GM18519 (cell line): ENCODE measurements at regions not wholly inside any gene's neighbourhood (a gene's known extent, or its start where the extent isn't known, plus 50 kb on each side); places are given as distances from the start of the nearest gene placed in this dataset.

Experiments used
- ATAC-seq: cut with Tn5 transposase; IDR thresholded peaks from one replicate; pipeline ENCODE4 v1.9.1; 2021; ENCODE audit warnings: mild to moderate bottlenecking, moderate library complexity; ENCODE audit not compliant: unreplicated experiment, low FRiP score

DNA sequence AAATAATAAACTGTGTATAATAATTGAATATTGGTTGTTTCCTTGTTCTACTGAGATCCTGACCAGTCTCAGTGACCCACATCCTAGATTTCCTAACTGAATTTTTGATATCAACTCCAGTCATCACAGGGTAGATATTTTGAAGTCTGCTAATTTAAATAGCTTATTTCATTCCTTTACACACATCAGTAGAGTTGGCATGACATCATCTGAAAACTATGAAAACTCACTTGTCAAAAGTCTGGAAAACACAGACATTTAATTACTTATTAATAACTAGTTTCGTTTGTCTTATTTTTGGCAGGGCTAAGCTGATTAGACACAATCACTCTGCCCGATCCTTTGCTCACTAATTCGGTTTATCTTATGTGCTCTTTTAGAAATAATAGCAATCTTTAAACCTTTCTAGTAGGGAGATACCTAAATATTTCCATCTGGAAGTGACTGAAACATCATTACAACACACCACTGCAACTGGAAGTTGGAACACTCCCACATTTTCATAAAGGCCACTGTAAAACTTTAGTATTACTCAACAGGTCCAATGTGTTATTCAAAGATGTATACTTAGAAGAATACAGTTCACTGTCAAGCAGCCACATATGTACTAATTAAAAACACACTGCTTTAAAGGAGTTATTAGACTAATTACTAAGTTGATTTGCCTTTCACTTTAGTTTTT, 198.4 kb upstream of the ZNF717 start:
- no peak for ATAC-seq

DNA sequence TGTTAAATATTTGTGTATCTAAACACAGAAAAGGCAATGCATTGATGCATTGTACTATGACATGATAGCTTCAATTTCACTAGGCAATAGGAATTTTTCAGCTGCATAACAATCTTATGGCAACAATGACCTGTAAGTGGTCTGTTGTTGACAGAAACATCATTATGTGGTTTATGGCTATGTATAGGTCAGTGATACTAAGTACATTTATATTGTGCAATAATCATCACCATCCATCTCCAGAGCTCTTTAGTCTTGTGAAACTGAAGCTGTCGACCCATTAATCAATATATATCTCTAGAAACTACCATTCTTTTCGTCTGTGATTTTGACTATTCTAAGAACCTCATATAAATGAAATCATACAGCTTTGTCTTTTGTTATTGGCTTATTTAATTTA, 200.1 kb upstream of the ZNF717 start:
- ATAC-seq: no peak

- no peak for ATAC-seq
Observed at GRCh38 chr3:76010252-76010651, 224.9 kb upstream of the ZNF717 start.

GRCh38 chr3:76011121-76011520, 225.8 kb upstream of the ZNF717 start:
- no peak for ATAC-seq

DNA sequence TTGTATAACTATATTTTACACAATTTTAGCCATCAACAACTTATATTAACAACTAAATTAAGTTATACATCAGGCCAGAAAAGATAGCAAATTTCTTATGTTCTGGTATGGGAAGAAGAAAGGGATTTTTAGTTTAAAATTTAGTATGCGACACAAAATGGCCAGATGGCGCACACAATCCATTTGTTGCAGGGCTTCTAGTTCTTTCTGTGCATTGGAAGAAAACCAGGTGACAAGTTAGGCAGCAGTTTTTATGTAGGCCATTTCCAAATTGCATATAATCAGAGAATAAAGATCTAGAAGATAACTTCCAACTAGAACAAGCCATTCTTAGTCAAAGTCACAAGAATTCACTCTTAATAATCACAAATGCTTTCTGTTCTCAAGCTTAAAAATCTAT, 230.1 kb upstream of the ZNF717 start:
- no peak for ATAC-seq

GRCh38 chr3:76016111-76016510, 230.8 kb upstream of the ZNF717 start:
- ATAC-seq: no peak

GRCh38 chr3:76016769-76017439, 231.6 kb upstream of the ZNF717 start:
- ATAC-seq: no peak

DNA sequence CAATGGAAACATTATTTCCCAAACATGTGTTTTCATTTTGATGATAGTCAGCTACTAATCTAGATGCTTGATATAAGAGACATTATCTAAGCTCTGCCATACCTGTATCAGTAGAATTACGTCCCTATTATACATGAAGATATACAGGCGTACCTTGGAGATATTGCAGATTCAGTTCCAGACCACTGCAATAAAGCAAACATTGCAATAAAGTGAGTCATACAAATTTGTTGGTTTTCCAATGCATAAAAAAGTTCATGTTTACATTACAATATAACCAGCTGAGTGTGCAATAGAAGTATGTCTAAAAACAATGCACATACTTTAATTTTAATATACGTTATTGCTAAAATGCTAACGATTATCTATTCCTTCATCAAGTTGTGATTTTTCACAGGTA, 236.0 kb upstream of the ZNF717 start:
- no peak for ATAC-seq

- no peak for ATAC-seq
Observed at GRCh38 chr3:76024640-76025039, 239.3 kb upstream of the ZNF717 start.

- no peak for ATAC-seq
Observed at GRCh38 chr3:76025561-76025960, 240.2 kb upstream of the ZNF717 start.

DNA sequence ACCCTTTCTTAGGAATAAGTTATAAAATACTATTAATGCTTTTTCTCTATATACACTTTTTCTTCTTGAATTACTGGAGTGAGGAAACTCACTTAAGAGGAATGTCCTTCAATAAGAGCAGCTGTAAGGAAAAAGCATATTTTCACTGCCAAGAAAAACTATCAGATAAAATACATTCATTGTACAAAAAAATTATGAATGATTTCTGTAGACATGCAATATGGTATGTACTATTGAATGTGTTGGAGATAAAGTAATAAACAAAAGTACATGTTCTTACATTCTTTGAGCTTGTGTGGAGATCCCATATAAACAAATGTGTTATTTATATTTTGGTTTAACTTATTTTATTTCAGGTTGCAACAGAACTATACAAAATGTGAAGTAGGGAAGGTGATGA, 241.0 kb upstream of the ZNF717 start:
- ATAC-seq: no peak

DNA sequence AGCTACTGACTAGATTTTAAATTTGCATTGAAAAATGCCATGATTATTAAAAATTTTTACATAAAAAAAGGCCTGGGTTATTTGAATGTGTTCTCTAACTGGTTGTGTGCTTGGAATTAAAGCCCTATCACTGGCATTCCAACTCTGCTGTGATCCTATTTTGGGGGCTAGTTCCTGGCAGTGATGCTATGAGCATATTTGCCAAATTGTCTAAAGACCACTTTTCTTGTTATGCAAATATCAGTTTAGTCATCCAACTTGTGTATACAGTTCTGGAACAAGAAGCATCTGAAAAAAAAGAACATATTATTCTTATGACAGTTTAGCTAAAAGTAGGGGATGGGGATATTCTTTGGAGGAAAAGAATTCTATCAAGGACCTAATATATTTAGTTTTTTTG, 243.4 kb upstream of the ZNF717 start:
- ATAC-seq: no peak

DNA sequence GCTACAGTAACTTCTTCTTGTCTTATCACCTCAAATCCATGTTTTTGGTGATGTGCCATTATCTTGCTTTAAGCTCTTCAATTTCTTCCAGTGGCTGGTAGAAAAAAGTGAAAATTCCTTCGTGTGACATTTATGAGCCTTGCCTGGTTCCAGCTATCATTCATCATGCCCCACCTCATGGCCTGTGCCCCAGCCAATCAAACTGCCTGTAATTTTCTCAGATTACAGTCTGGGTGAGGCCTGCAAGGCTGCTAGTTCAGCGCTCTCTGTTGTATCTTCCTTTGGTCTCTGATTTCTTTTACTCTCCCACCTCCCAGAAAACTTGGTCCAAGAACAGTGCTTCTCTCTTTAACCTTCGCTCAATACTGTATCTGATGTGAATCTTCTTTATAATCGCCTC, 249.3 kb upstream of the ZNF717 start:
- no peak for ATAC-seq

DNA sequence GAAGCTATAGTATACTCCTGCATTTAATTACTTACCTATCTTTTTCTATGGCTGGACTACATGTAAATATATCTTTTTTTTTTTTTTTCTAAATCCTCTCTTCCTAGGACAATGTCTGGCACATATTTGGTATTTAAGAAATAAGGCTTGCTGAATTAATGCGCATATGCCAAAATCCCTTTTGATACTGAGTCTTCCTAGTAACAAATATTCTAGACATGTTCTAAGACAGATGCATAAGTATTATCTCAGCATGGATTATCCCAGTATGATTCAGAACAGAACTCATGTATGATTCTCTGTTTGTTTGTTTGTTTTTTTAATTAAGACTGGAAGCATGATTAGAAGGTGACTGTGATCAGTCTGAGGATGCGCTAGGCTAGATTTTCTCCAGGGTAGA, 249.8 kb upstream of the ZNF717 start:
- ATAC-seq: no peak

DNA sequence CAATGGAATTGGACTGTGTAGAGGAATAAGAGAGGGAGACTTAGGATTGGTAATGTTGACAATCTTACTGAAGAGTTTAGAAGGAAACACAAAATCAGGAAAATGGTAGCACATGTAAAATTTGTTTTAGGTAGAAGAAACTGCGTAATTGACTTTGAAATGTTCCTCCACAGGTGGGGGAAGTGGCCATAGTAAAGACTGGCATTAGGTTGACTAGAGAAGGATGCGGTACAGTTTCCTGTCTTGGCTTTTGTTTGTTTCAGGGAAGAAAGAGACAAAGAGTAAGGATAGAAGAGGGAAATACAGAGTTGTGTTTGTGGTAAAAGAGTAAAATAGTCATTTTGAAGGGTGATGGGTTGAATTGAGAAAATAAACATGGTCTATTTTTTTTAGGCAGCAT, 253.6 kb upstream of the ZNF717 start:
- no peak for ATAC-seq

- ATAC-seq: no peak
Observed at GRCh38 chr3:76039431-76039830, 254.1 kb upstream of the ZNF717 start.

DNA sequence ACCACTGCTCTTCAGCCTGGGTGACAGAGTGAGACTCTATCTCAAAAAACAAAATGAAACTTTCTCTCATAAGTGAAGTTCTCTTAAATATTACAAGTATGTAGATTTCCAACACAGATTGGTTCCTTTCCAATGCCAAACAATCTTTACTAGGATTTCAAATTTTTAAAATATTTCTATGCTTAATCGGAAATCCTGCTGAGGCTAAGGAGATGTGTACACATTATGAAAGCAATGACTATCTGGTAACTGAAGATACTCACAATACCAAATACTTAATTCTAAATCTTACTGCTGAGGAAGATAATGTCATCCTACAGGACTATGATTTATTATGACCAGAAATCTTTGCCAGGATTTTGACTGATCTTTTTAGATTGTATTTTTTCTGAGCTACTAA, 255.6 kb upstream of the ZNF717 start:
- ATAC-seq: no peak

DNA sequence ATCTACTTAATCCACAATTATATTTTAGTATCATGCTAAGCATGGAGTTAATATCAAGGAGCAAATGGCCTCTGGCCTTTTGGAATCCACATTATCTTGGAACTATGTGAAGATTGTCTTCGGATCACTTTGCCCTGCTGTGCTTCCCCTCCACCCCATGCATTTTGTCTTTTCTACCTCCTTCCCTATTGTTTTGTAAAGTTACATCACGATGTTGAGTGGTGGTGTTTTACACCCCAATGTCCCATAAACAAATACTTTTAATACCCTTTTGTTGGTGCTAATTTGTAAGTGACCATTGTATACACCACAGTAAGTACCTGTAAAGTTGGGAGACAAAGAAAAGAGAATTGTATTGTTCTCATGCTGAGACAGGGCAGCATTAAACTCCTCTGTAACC, 258.4 kb upstream of the ZNF717 start:
- ATAC-seq: no peak

- ATAC-seq: no peak
Observed at GRCh38 chr3:76044601-76045600, 259.6 kb upstream of the ZNF717 start.

GRCh38 chr3:76047368-76047767, 262.0 kb upstream of the ZNF717 start:
- no peak for ATAC-seq

DNA sequence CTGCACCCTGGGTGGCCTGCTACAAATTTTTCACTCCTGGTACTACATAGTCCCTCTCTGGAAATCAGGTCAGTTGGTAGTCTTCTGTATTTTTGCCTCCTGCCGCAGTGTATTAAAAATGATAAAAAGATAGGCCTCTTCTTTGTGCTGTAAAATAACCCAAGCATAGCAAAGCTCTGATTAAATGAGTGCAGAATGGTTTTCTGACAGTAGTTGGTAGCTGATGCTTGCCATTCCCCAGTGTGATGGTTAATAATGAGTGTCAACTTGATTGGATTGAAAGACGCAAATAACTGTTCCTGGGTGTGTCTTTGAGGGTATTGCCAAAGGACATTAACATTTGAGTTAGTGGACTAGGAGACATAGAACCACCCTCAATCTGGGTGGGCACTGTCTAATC, 264.4 kb upstream of the ZNF717 start:
- no peak for ATAC-seq
